Activated naive CD8-positive, alpha-beta T cell treated with anti-CD3 and anti-CD28 coated beads, Interleukin-2, amount 50 U/mL, for 24 hours (primary cell): ENCODE measurements at regions not wholly inside any gene's neighbourhood (a gene's known extent, or its start where the extent isn't known, plus 50 kb on each side); places are given as distances from the start of the nearest gene placed in this dataset.

ENCODE experiments used
- ATAC-seq: fragments of 150-1000 bp; cut with Tn5 transposase; one replicate; pipeline ENCODE4 v1.10.0; 2021
- DNase-seq: peaks from one replicate; pipeline ENCODE4 v3.0.0; 2021
- H3K27ac Mint-ChIP-seq: one replicate; pipeline ENCODE4 v1.8.0; 2021; ENCODE audit warnings: mild to moderate bottlenecking, mixed read lengths
- H3K27me3 Mint-ChIP-seq: one replicate; pipeline ENCODE4 v1.8.0; 2021; ENCODE audit warnings: mixed read lengths
- H3K36me3 Mint-ChIP-seq: one replicate; pipeline ENCODE4 v1.8.0; 2021; ENCODE audit warnings: low read depth, mixed read lengths
- H3K4me1 Mint-ChIP-seq: one replicate; pipeline ENCODE4 v1.8.0; 2021; ENCODE audit warnings: mixed read lengths
- H3K4me3 Mint-ChIP-seq: one replicate; pipeline ENCODE4 v1.8.0; 2021; ENCODE audit warnings: mild to moderate bottlenecking, moderate library complexity, mixed read lengths
- H3K9me3 Mint-ChIP-seq: one replicate; pipeline ENCODE4 v1.8.0; 2021; ENCODE audit warnings: mixed read lengths

DNA sequence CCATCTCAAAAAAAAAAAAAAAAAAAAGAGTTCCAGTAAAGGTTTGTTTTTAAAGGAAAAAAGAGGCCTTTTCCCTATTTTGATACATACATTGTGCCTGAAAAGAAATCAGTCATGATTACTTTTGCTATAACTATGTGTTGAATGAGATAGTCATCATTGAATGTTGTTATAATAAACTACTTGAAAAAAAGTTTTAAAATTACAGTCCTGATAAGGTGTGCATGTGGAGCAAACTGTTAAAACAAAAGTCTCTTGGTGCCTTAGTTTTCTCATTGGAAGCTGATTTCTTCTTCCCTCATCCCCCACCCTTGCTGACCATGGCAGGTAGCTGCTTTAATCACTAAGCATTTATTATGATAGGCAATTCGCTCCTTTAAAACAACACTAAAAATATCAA is 172.3 kb upstream of the TBCA start:
- Mint-ChIP-seq H3K36me3 (no peaks in the 10 kb centered on the region), H3K27ac (no peak overlapping the region), H3K9me3 (no peaks in the 10 kb centered on the region), H3K27me3 (peaks cover 13% of the 10 kb centered on the region), H3K4me1 (no peaks in the 10 kb centered on the region), H3K4me3 (no peak overlapping the region)
- ATAC-seq (no peak), DNase-seq (no peak)

DNA sequence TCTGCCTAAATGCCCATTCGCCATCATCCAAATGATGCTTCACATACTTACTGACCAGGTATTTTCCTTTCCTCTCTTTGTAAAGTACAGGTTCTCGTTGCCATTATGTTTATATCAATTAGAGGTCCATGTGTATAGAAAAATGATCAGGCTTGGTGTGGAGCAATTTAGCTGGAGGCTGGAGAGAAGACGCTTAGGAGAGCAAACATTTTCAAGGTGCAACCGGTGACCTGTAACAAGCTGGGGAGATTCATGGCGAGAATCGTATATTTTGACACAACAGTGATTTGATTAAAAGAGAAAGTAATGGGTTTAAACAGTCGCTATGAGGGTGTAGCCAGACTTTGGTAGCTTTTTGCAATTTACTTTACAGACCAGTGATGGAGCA is 170.9 kb upstream of the TBCA start:
- no peak for DNase-seq
- no peak for ATAC-seq
- H3K36me3 Mint-ChIP-seq = no peaks in the 10 kb centered on the region
- no peak overlapping the region for H3K4me3 Mint-ChIP-seq
- H3K27me3 Mint-ChIP-seq = peaks cover 17% of the 10 kb centered on the region
- H3K9me3 Mint-ChIP-seq = no peaks in the 10 kb centered on the region
- H3K27ac Mint-ChIP-seq = no peak overlapping the region
- H3K4me1 Mint-ChIP-seq = no peaks in the 10 kb centered on the region

DNA sequence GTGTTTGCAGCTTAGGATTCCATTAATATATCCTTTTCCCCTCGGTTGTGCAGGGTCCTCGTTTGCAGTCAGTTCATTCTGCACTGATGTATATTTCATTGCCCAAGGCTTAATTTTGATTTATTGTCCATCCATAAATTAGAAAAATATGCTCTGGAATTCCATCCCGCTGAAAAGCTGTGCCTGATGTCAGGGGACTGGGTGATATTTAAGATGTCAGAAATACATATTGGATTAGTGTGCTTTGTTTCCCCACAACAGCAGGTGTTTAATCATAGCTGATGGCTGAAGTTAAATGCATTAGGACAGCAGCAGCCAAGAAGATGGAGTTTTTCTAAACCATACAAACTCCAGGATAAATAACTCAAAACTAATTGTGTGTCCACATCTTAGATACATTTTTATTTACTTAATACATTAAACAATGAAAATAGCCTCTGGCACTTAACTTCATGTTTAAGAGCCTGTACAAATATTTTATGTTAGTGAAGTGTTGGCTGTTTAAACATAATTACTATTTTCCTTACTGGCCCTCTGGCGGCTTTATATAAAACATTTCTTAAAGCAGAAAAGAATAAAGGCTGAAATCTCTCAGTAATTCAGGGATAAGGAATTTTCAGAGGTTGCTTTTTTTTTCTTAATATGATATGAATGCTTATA is 170.4 kb upstream of the TBCA start:
- peaks cover 20% of the 10 kb centered on the region for H3K27me3 Mint-ChIP-seq
- no peak for DNase-seq
- ATAC-seq = no peak
- no peak overlapping the region for H3K27ac Mint-ChIP-seq
- no peaks in the 10 kb centered on the region for H3K4me1 Mint-ChIP-seq
- H3K4me3 Mint-ChIP-seq = no peak overlapping the region
- no peaks in the 10 kb centered on the region for H3K9me3 Mint-ChIP-seq
- no peaks in the 10 kb centered on the region for H3K36me3 Mint-ChIP-seq

- H3K36me3 Mint-ChIP-seq = no peaks in the 10 kb centered on the region
- H3K27ac Mint-ChIP-seq = no peak overlapping the region
- H3K9me3 Mint-ChIP-seq = no peaks in the 10 kb centered on the region
- ATAC-seq (no peak), DNase-seq (no peak)
- H3K27me3 Mint-ChIP-seq = peaks cover 23% of the 10 kb centered on the region
- no peaks in the 10 kb centered on the region for H3K4me1 Mint-ChIP-seq
- no peak overlapping the region for H3K4me3 Mint-ChIP-seq
Observed at GRCh38 chr5:77945874-77946273, 169.7 kb upstream of the TBCA start.

- H3K27me3 Mint-ChIP-seq = peaks cover 23% of the 10 kb centered on the region
- no peak overlapping the region for H3K4me3 Mint-ChIP-seq
Observed at GRCh38 chr5:77944757-77945340, 168.7 kb upstream of the TBCA start.

DNA sequence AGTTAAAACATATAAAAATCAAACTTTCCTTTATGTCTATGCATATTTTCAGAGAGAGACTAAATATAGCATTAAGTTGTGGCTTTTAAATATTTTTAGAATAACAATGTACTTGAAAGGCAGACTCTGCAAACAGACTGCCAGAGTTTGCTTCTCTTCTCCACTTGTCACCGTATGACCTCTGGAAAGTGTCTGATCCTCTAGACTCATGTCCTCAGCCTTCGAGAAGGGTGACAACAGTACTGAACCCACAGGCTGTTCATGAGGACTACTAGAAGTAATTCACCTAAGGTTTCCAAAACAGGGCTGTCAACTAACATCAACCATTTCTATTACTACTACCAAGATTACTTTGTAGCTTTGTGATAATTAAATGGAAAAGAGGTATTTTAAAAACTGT is 167.7 kb upstream of the TBCA start:
- Mint-ChIP-seq H3K9me3 (no peaks in the 10 kb centered on the region), H3K27ac (no peak overlapping the region), H3K4me1 (no peaks in the 10 kb centered on the region), H3K36me3 (no peaks in the 10 kb centered on the region), H3K27me3 (peaks cover 25% of the 10 kb centered on the region), H3K4me3 (no peak overlapping the region)
- ATAC-seq (no peak), DNase-seq (no peak)

More at GRCh38 chr5:77944757-77945340, 168.7 kb upstream of the TBCA start:
- DNase-seq (no peak), ATAC-seq (no peak)
- H3K36me3 Mint-ChIP-seq = no peaks in the 10 kb centered on the region
- no peaks in the 10 kb centered on the region for H3K9me3 Mint-ChIP-seq
- H3K27ac Mint-ChIP-seq = no peak overlapping the region
- no peaks in the 10 kb centered on the region for H3K4me1 Mint-ChIP-seq

GRCh38 chr5:77942578-77943239 is 166.6 kb upstream of the TBCA start:
- ATAC-seq = no peak
- Mint-ChIP-seq H3K4me1 (peaks cover 1% of the 10 kb centered on the region), H3K27ac (no peak overlapping the region), H3K27me3 (peaks cover 30% of the 10 kb centered on the region), H3K36me3 (no peaks in the 10 kb centered on the region), H3K4me3 (no peak overlapping the region), H3K9me3 (no peaks in the 10 kb centered on the region)
- no peak for DNase-seq

GRCh38 chr5:77937015-77937908 is 161.1 kb upstream of the TBCA start:
- Mint-ChIP-seq H3K9me3 (no peaks in the 10 kb centered on the region), H3K4me1 (peaks cover 18% of the 10 kb centered on the region), H3K27ac (no peak overlapping the region), H3K36me3 (no peaks in the 10 kb centered on the region), H3K27me3 (peaks cover 28% of the 10 kb centered on the region), H3K4me3 (no peak overlapping the region)
- DNase-seq (no peak), ATAC-seq (no peak)

- H3K27me3 Mint-ChIP-seq = peaks cover 23% of the 10 kb centered on the region
- no peaks in the 10 kb centered on the region for H3K9me3 Mint-ChIP-seq
- peak; percentile 24 for ATAC-seq
- H3K36me3 Mint-ChIP-seq = no peaks in the 10 kb centered on the region
- no peak overlapping the region for H3K4me3 Mint-ChIP-seq
- H3K4me1 Mint-ChIP-seq = peaks cover 18% of the 10 kb centered on the region
- DNase-seq = no peak
- H3K27ac Mint-ChIP-seq = no peak overlapping the region
Observed at GRCh38 chr5:77936365-77936693, 160.2 kb upstream of the TBCA start.

- DNase-seq = no peak
- Mint-ChIP-seq H3K36me3 (no peaks in the 10 kb centered on the region), H3K4me3 (no peak overlapping the region), H3K9me3 (no peaks in the 10 kb centered on the region), H3K4me1 (peaks cover 18% of the 10 kb centered on the region), H3K27me3 (peaks cover 22% of the 10 kb centered on the region), H3K27ac (peak overlapping the region; percentile 59)
- peak; percentile 54 for ATAC-seq
Observed at GRCh38 chr5:77935506-77936364, 159.6 kb upstream of the TBCA start.

DNA sequence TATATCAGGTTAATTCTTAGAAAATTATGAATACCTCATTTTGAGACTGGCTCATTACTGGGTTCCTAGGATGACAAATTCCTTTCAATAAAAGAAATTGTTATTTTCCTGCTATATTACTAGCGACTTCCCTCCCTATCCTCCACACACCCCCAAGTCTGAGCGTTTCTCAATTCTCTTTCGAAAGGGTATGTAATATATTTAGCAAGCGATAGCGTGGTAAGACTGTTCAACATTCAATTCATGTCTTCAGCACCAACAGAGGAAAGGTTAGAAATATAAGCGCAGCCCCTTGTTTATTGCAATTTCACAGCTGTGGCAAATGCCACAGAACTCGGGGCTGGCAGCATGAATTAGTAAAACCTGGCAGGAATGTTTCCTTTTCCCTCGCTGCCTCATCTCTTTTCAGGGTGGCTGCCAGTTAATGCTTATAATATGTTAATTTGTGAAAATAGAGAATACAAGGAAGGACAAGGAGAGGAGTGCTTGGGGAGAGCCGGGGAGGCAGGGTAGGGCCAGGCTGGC is 152.7 kb upstream of the TBCA start:
- no peak for ATAC-seq

DNA sequence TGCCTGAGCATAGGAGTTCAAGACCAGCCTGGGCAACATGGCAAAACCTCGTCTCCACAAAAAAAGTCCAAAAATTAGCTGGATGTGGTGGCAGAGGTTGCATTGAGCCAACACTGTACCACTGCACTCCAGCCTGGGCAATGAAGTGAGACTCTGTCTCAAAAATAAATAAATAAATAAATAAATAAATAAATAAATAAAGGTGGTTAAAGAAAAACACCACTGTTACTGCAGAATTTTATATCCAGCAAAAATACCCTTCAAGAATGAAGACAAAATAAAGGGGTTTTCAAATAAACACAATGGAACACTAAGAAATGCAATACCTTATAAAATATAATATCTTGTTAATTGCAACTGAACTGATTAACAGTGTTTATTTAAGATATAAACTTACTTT is 150.2 kb upstream of the TBCA start:
- H3K27ac Mint-ChIP-seq = no peak overlapping the region
- no peaks in the 10 kb centered on the region for H3K4me1 Mint-ChIP-seq
- H3K27me3 Mint-ChIP-seq = peaks cover 26% of the 10 kb centered on the region
- DNase-seq (no peak), ATAC-seq (no peak)
- H3K36me3 Mint-ChIP-seq = no peaks in the 10 kb centered on the region
- no peak overlapping the region for H3K4me3 Mint-ChIP-seq
- peaks cover 5% of the 10 kb centered on the region for H3K9me3 Mint-ChIP-seq

More for the DNA sequence above, 152.7 kb upstream of the TBCA start:
- Mint-ChIP-seq H3K4me3 (no peak overlapping the region), H3K27ac (no peak overlapping the region), H3K9me3 (peaks cover 5% of the 10 kb centered on the region), H3K4me1 (no peaks in the 10 kb centered on the region), H3K36me3 (no peaks in the 10 kb centered on the region), H3K27me3 (peaks cover 25% of the 10 kb centered on the region)
- no peak for DNase-seq

DNA sequence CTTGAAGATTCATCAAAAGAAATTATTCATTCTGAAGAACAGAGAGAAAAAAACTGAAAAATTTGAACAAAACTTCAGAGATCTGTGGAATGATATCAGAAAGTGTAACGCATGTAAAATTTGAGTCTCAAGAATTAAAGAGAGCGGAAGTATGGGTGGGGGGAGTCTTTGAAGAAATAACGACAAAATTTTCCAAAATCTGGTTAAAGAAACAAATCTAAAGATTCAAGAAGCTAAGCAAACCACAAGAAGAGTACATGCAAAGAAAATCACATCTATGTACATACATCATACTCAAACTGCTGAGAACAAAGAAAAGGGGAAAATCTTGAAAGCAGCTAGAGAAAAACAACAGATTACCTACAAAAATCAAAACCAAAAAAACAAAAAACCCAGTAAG is 149.4 kb upstream of the TBCA start:
- H3K36me3 Mint-ChIP-seq = no peaks in the 10 kb centered on the region
- peaks cover 5% of the 10 kb centered on the region for H3K9me3 Mint-ChIP-seq
- H3K27ac Mint-ChIP-seq = no peak overlapping the region
- no peaks in the 10 kb centered on the region for H3K4me1 Mint-ChIP-seq
- ATAC-seq (no peak), DNase-seq (no peak)
- H3K27me3 Mint-ChIP-seq = peaks cover 26% of the 10 kb centered on the region
- no peak overlapping the region for H3K4me3 Mint-ChIP-seq

DNA sequence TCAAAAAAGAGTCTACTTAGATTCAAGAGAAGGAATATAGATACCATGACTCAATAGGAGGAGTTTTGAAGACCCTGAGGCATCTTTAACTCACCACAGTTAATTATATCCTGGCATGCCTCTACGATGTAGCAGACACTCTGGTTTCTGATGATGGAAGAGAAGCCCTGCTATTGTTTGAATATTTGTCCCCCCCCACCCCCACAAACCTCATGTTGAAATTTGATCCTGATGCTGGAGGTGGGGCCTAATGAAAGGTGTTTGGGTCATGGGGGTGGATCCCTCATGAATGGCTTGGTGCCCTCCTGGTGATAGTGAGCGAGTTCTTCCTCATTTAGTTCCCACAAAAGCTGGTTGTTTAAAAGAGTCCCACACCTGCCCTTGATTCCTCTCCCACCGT is 147.9 kb upstream of the TBCA start:
- ATAC-seq (no peak), DNase-seq (no peak)
- Mint-ChIP-seq H3K27ac (no peak overlapping the region), H3K4me3 (no peak overlapping the region), H3K27me3 (peaks cover 24% of the 10 kb centered on the region), H3K36me3 (no peaks in the 10 kb centered on the region), H3K9me3 (peaks cover 5% of the 10 kb centered on the region), H3K4me1 (no peaks in the 10 kb centered on the region)
